GM13976 (cell line): ENCODE measurements at regions not wholly inside any gene's neighbourhood (a gene's known extent, or its start where the extent isn't known, plus 50 kb on each side); places are given as distances from the start of the nearest gene placed in this dataset.

Source experiments
- DNase-seq: peaks from one replicate; pipeline ENCODE4 v3.0.0; 2012; ENCODE audit warnings: low spot score
- CTCF ChIP-seq: IDR thresholded peaks from 2 replicates; pipeline ENCODE4 v1.5.1; 2012; ENCODE audit warnings: borderline replicate concordance, mild to moderate bottlenecking; ENCODE audit not compliant: insufficient read depth; ENCODE audit errors: extremely low read depth, missing control alignments, control extremely low read depth
- in situ Hi-C: fragments of 300-500 bp; cut with MboI; formaldehyde crosslinking; loops from one replicate; pipeline ENCODE4 v1.12.0; 2022; ENCODE audit warnings: low sequenced_read_pairs, mixed read lengths, inconsistent platforms; ENCODE audit not compliant: unreplicated experiment

GRCh38 chr19:27580906-27581305 is 1632.0 kb downstream of the UQCRFS1 start:
- DNase-seq: no peak
- in situ Hi-C loops: no loop called here
- no peak for TF ChIP-seq CTCF
